Mesenchymal stem cell (in vitro differentiated cells and primary cell): ENCODE measurements at regions not wholly inside any gene's neighbourhood (a gene's known extent, or its start where the extent isn't known, plus 50 kb on each side); places are given as distances from the start of the nearest gene placed in this dataset.

Experiments
- DNase-seq: peaks from one replicate; pipeline ENCODE4 v3.0.0-alpha.2; 2013
- H2AFZ ChIP-seq: one replicate; pipeline ENCODE4 v1.6.1; 2013; ENCODE audit warnings: low read depth, mild to moderate bottlenecking, control low read depth, inconsistent platforms, low read length, moderate library complexity
- H2AK5ac ChIP-seq: 2 replicates; pipeline ENCODE4 v1.6.1; 2013; ENCODE audit warnings: low read length, moderate library complexity, mild to moderate bottlenecking, inconsistent platforms; ENCODE audit not compliant: severe bottlenecking
- H2BK120ac ChIP-seq: one replicate; pipeline ENCODE4 v1.6.1; 2013; ENCODE audit warnings: low read depth, mild to moderate bottlenecking, inconsistent platforms, low read length, moderate library complexity
- H2BK12ac ChIP-seq, 2 experiments: one replicate each; pipeline ENCODE4 v1.6.1; 2013; ENCODE audit warnings: inconsistent platforms in 2 of 2, low read length in 2 of 2, mild to moderate bottlenecking in 2 of 2, moderate library complexity in 2 of 2, control low read depth in 1 of 2
- H2BK15ac ChIP-seq: one replicate; pipeline ENCODE4 v1.6.1; 2013; ENCODE audit warnings: mild to moderate bottlenecking, low read depth, inconsistent platforms; ENCODE audit not compliant: poor library complexity, severe bottlenecking
- H2BK5ac ChIP-seq: 2 replicates; pipeline ENCODE4 v1.6.1; 2013; ENCODE audit warnings: low read depth, mild to moderate bottlenecking, low read length, control low read depth, inconsistent platforms; ENCODE audit not compliant: poor library complexity, severe bottlenecking
- H3K14ac ChIP-seq, 2 experiments: one replicate each; pipeline ENCODE4 v1.6.1; 2013; ENCODE audit warnings: inconsistent platforms in 2 of 2, low read length in 2 of 2, control low read depth in 1 of 2, mild to moderate bottlenecking in 1 of 2, moderate library complexity in 1 of 2
- H3K18ac ChIP-seq, 2 experiments: one replicate each; pipeline ENCODE4 v1.6.1; 2013; ENCODE audit warnings: inconsistent platforms in 2 of 2, low read length in 2 of 2, control low read depth in 1 of 2, low read depth in 1 of 2, mild to moderate bottlenecking in 1 of 2
- H3K23ac ChIP-seq, 2 experiments: one replicate each; pipeline ENCODE4 v1.6.1; 2013; ENCODE audit warnings: inconsistent platforms in 2 of 2, low read length in 2 of 2, mild to moderate bottlenecking in 2 of 2, moderate library complexity in 2 of 2, control low read depth in 1 of 2
- H3K27ac ChIP-seq: 2 replicates; pipeline ENCODE4 v1.5.1; 2013; ENCODE audit warnings: mild to moderate bottlenecking, moderate library complexity, low read length, control low read depth, inconsistent platforms; ENCODE audit not compliant: poor library complexity, severe bottlenecking
- H3K27me3 ChIP-seq, 2 experiments: 2 replicates each; pipeline versions ENCODE4 v1.6.1 to v1.7.0; 2013; ENCODE audit warnings: low read length in 2 of 2, mild to moderate bottlenecking in 2 of 2, moderate library complexity in 2 of 2, control low read depth in 1 of 2, inconsistent platforms in 1 of 2; ENCODE audit not compliant: control insufficient read depth in 1 of 2, insufficient read depth in 1 of 2
- H3K36me3 ChIP-seq, 2 experiments: 2 replicates each; pipeline versions ENCODE4 v1.6.1 to v1.7.0; 2013; ENCODE audit warnings: low read length in 2 of 2, control low read depth in 1 of 2, inconsistent platforms in 1 of 2, low read depth in 1 of 2, mild to moderate bottlenecking in 1 of 2; ENCODE audit not compliant: insufficient read depth in 2 of 2, control insufficient read depth in 1 of 2
- H3K4ac ChIP-seq, 2 experiments: one replicate each; pipeline ENCODE4 v1.6.1; 2013; ENCODE audit warnings: inconsistent platforms in 2 of 2, low read length in 2 of 2, mild to moderate bottlenecking in 2 of 2, moderate library complexity in 2 of 2, control low read depth in 1 of 2, low read depth in 1 of 2
- H3K4me1 ChIP-seq: 2 replicates; pipeline ENCODE4 v1.6.1; 2013; ENCODE audit warnings: low read depth, low read length, control low read depth; ENCODE audit not compliant: control insufficient read depth, insufficient read depth
- H3K4me2 ChIP-seq: 2 replicates; pipeline ENCODE4 v1.6.1; 2013; ENCODE audit warnings: low read length, mild to moderate bottlenecking, inconsistent platforms; ENCODE audit not compliant: poor library complexity, severe bottlenecking
- H3K4me3 ChIP-seq, 2 experiments: 2 replicates each; pipeline versions ENCODE4 v1.5.1 to v1.7.0; 2013; ENCODE audit warnings: low read length in 2 of 2, mild to moderate bottlenecking in 2 of 2, control low read depth in 1 of 2, low read depth in 1 of 2; ENCODE audit not compliant: insufficient read depth in 1 of 2
- H3K79me1 ChIP-seq: replicated peaks from 2 replicates; pipeline ENCODE4 v1.6.1; 2013; ENCODE audit warnings: mild to moderate bottlenecking, control low read depth, low read length, inconsistent platforms; ENCODE audit not compliant: poor library complexity, severe bottlenecking
- H3K9ac ChIP-seq: 2 replicates; pipeline ENCODE4 v1.7.0; 2013; ENCODE audit warnings: mild to moderate bottlenecking, low read length, moderate library complexity
- H3K9me3 ChIP-seq: 2 replicates; pipeline ENCODE4 v1.7.0; 2013; ENCODE audit warnings: mild to moderate bottlenecking, low read length; ENCODE audit not compliant: control insufficient read depth
- H4K8ac ChIP-seq: one replicate; pipeline ENCODE4 v1.6.1; 2013; ENCODE audit warnings: inconsistent platforms, mild to moderate bottlenecking, low read length, moderate library complexity
- H4K91ac ChIP-seq: one replicate; pipeline ENCODE4 v1.6.1; 2013; ENCODE audit warnings: mild to moderate bottlenecking, low read length, inconsistent platforms
- WGBS: methylation state at CpG from one replicate; pipeline ENCODE4 v1.1.7; 2013; ENCODE audit warnings: mixed read lengths; 5-methylcytosine and 5-hydroxymethylcytosine counted together

DNA sequence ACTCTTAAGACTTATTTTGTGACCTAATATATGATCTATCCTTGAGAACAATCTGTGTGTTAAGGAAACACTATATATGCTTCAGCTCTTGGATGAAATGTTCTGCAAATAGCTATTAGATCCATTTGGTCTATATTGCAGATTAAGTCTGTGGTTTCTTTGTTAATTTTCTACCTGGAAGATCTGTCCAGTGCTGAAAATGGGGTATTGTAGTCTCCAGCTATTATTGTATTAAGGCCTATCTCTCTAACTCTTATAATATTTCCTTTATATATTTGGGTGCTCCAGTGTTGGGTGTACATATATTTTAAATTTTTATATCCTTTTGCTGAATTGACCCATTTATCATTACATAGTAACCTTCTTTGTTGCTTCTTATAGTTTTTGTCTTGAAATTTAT is 992.7 kb upstream of the CDH2 start:
- Histone ChIP-seq H3K27me3 (no peaks in the 10 kb centered on the region), H3K9ac (no peak overlapping the region), H2BK12ac (no peak overlapping the region), H3K4ac (no peak overlapping the region), H3K79me1 (no peaks in the 10 kb centered on the region), H4K8ac (no peak overlapping the region), H3K23ac (no peak overlapping the region), H2BK120ac (no peak overlapping the region), H3K27ac (no peak overlapping the region), H2AFZ (no peak overlapping the region), H2BK15ac (no peak overlapping the region), H3K4me1 (no peaks in the 10 kb centered on the region), H3K14ac (no peak overlapping the region), H3K4me2 (no peak overlapping the region), H3K36me3 (no peaks in the 10 kb centered on the region), H3K4me3 (no peak overlapping the region), H3K9me3 (peaks cover 3% of the 10 kb centered on the region), H4K91ac (no peak overlapping the region), H2BK5ac (no peak overlapping the region), H3K18ac (no peak overlapping the region), H2AK5ac (no peak overlapping the region)
- DNase-seq = no peak

DNA sequence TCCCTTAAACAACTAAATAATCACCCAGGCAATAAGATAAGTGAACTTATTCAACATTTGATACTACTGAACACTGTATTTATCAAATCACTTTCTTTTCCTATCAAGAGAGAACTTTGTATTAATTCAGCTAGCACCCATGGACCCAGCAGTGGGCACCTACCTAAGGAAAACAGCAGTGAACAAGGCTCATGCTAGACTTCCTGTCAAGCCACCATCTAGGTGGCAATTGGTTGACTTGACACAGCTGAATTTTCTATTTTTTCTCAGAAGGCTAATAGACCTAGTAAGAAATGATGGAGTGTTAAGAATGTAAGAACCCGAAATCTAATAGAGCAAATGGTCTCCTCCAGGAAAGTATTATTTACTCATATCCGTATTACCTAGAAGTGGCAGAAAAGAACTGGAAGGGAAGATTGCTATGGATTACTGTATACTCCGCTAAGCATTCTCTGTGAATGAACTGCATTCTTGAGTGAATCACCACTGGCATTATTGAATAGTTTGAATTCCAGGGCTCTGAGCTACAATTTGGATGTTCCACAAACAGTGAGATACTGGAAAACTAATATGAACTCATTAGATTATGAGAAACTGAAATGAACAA is 988.2 kb upstream of the CDH2 start:
- Histone ChIP-seq H3K18ac (no peak overlapping the region), H2BK15ac (no peak overlapping the region), H3K9ac (peak overlapping the region; percentile 88), H3K27me3 (no peaks in the 10 kb centered on the region), H3K36me3 (no peaks in the 10 kb centered on the region), H2AK5ac (peak overlapping the region; percentile 44), H4K8ac (no peak overlapping the region), H3K79me1 (no peaks in the 10 kb centered on the region), H4K91ac (peak overlapping the region; percentile 25), H3K4ac (peak overlapping the region in 1 of 2 experiments; percentile 60), H3K4me2 (no peak overlapping the region), H2BK5ac (peak overlapping the region; percentile 15), H3K23ac (no peak overlapping the region), H3K14ac (no peak overlapping the region), H3K27ac (peak overlapping the region; percentile 97), H2AFZ (no peak overlapping the region), H3K4me3 (no peak overlapping the region), H2BK120ac (no peak overlapping the region), H3K9me3 (peaks cover 3% of the 10 kb centered on the region), H3K4me1 (no peaks in the 10 kb centered on the region), H2BK12ac (peak overlapping the region; percentile 29 to 52)
- 0% methylated on average over 2 of the region's 3 CpGs for WGBS
- DNase-seq = peak; percentile 82

DNA sequence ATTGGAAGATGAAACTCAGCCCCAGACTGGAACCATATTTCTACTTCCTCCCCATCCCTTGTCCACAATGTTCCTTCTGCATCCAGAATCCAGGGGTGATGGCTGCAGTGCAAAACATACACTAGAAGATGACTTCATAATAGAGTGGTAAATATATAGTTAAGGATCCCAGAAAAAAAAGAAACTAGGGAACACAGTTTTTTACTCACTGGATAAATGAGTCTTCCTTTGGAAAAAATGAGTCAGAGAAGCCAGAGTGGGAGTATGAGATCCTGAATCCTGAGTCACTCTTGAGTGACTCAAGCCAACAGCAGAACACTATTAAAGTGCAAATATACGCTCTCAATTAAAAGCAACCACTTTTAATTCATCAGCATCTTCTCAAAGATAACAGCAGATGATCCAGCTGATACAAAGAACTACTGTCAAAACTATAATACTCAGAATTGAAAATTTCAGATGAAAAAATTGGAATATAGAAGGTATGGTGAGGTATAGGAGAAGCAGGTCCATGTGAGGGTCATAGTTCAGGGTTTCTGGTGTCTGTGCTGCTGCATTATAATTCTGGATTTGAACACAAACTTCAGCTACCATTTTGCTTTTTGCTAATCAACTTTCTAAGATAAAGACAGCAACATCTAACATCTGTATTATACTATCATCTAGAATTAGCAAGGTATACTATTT is 987.2 kb upstream of the CDH2 start:
- Histone ChIP-seq H3K4ac (peak overlapping the region in 1 of 2 experiments; percentile 67), H3K9me3 (peaks cover 3% of the 10 kb centered on the region), H2BK12ac (no peak overlapping the region), H3K23ac (no peak overlapping the region), H2BK120ac (no peak overlapping the region), H3K79me1 (no peaks in the 10 kb centered on the region), H4K91ac (no peak overlapping the region), H2BK5ac (no peak overlapping the region), H3K27me3 (no peaks in the 10 kb centered on the region), H2BK15ac (no peak overlapping the region), H3K18ac (peak overlapping the region in 1 of 2 experiments; percentile 11), H3K36me3 (no peaks in the 10 kb centered on the region), H3K4me3 (peak overlapping the region in 1 of 2 experiments; percentile 25), H3K4me1 (no peaks in the 10 kb centered on the region), H3K4me2 (no peak overlapping the region), H4K8ac (no peak overlapping the region), H2AFZ (no peak overlapping the region), H3K27ac (peak overlapping the region; percentile 97), H3K9ac (peak overlapping the region; percentile 88), H3K14ac (no peak overlapping the region), H2AK5ac (no peak overlapping the region)
- WGBS = 0% methylated on average over 1 of the region's 1 CpG
- peak; percentile 97 for DNase-seq

DNA sequence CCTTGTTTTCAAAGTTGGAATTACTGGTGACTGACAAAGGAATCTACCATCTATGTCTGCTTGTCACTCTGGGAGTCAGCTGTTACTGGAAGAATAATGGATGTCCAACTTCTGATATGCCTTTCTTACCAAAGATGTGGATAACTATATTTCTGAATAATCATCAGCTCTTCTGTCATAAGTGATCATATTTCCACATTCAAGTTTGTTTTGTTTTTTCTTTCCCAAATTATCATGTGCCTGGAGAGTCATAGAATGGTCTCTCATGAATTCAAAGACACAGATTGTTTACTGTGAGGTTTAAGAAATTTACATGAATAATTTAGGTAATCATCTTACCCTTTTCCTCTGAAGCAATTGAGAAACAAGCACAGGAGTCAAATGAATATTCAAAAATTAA is 986.7 kb upstream of the CDH2 start:
- Histone ChIP-seq H2BK5ac (no peak overlapping the region), H4K91ac (no peak overlapping the region), H3K14ac (no peak overlapping the region), H3K4ac (no peak overlapping the region), H3K27me3 (no peaks in the 10 kb centered on the region), H2AFZ (no peak overlapping the region), H3K4me2 (no peak overlapping the region), H3K27ac (peak overlapping the region; percentile 86), H3K36me3 (no peaks in the 10 kb centered on the region), H2AK5ac (no peak overlapping the region), H2BK120ac (no peak overlapping the region), H3K4me3 (peak overlapping the region in 1 of 2 experiments; percentile 25), H3K9me3 (peaks cover under 1% of the 10 kb centered on the region), H3K23ac (no peak overlapping the region), H3K9ac (peak overlapping the region; percentile 88), H3K18ac (peak overlapping the region; percentile 34 to 66), H2BK12ac (no peak overlapping the region), H3K79me1 (no peaks in the 10 kb centered on the region), H3K4me1 (no peaks in the 10 kb centered on the region), H2BK15ac (no peak overlapping the region), H4K8ac (no peak overlapping the region)
- no peak for DNase-seq
